Left ventricle myocardium superior (tissue), 1 donor: ENCODE measurements at regions not wholly inside any gene's neighbourhood (a gene's known extent, or its start where the extent isn't known, plus 50 kb on each side); places are given as distances from the start of the nearest gene placed in this dataset.

Experiments
- ATAC-seq: fragments of 200-7000 bp; cut with Tn5 transposase; one replicate; pipeline ENCODE4 v1.9.1; 2020; ENCODE audit warnings: mild to moderate bottlenecking, moderate library complexity
- DNase-seq: peaks from one replicate; pipeline ENCODE4 v3.0.0-alpha.2; 2020
- intact Hi-C: fragments of 100-400 bp; cut with micrococcal nuclease; formaldehyde crosslinking; loops from one replicate; pipeline ENCODE4 v1.11.0; 2022
- donor health status: DM: no; HTN: yes; CAD: no; lungs with severe emphysema.

- ATAC-seq, result no peak
- DNase-seq, result no peak
- intact Hi-C loops, result no loop called here
These were observed 390.3 kb downstream of the FAM47A start for GRCh38 chrX:33741807-33742206.

GRCh38 chrX:33735182-33735581 lies 396.9 kb downstream of the FAM47A start:
- intact Hi-C loops, result no loop called here
- no peak for DNase-seq
- no peak for ATAC-seq

- ATAC-seq, result peak; percentile 77
- intact Hi-C loops, result no loop called here
- peak; percentile 28 for DNase-seq
These were observed 405.6 kb downstream of the FAM47A start for GRCh38 chrX:33726281-33727160.

GRCh38 chrX:33725535-33726210 lies 406.4 kb downstream of the FAM47A start:
- DNase-seq (peak; percentile 26), ATAC-seq (peak; percentile 81)
- intact Hi-C loops, result no loop called here

GRCh38 chrX:33721927-33722326 lies 410.2 kb downstream of the FAM47A start:
- ATAC-seq, result no peak
- no peak for DNase-seq
- intact Hi-C loops, result no loop called here

- DNase-seq (no peak), ATAC-seq (no peak)
- intact Hi-C loops, result no loop called here
These were observed 446.0 kb downstream of the FAM47A start for GRCh38 chrX:33686105-33686504.
